CD14-positive monocyte (primary cell): ENCODE measurements at regions not wholly inside any gene's neighbourhood (a gene's known extent, or its start where the extent isn't known, plus 50 kb on each side); places are given as distances from the start of the nearest gene placed in this dataset.

Experiments used
- DNase-seq, 3 donors: peaks; one replicate each; pipeline ENCODE4 v3.0.0-alpha.2; 2011 to 2022
- H2AFZ ChIP-seq: 2 replicates; pipeline ENCODE4 v1.6.0; 2012; ENCODE audit warnings: mild to moderate bottlenecking, low read depth, low read length, inconsistent platforms; ENCODE audit not compliant: insufficient read depth, poor library complexity, severe bottlenecking
- H3K27ac ChIP-seq, 2 donors: 1 replicate in 1 of 2; 2 replicates in 1 of 2; pipeline ENCODE4 v1.5.1; 2012 to 2013; ENCODE audit warnings: low read length in 2 of 2, control low read depth in 1 of 2, inconsistent platforms in 1 of 2, low read depth in 1 of 2, mild to moderate bottlenecking in 1 of 2
- H3K27me3 ChIP-seq, 2 donors: one replicate each; pipeline versions ENCODE4 v1.6.0 to v1.6.1; 2011 to 2013; ENCODE audit warnings: low read length in 2 of 2; ENCODE audit not compliant: control insufficient read depth in 2 of 2, insufficient read depth in 2 of 2
- H3K36me3 ChIP-seq, 2 donors: replicated peaks in 1 of 2; 1 replicate in 1 of 2; 2 replicates in 1 of 2; pipeline versions ENCODE4 v1.5.1 to v1.6.1; 2012 to 2013; ENCODE audit warnings: low read length in 2 of 2, control low read depth in 1 of 2, inconsistent platforms in 1 of 2, mild to moderate bottlenecking in 1 of 2; ENCODE audit not compliant: insufficient read depth in 2 of 2, control insufficient read depth in 1 of 2
- H3K4me1 ChIP-seq, 2 donors: 1 replicate in 1 of 2; 2 replicates in 1 of 2; pipeline versions ENCODE4 v1.5.1 to v1.6.1; 2012 to 2013; ENCODE audit warnings: low read length in 2 of 2, control low read depth in 1 of 2, inconsistent platforms in 1 of 2, mild to moderate bottlenecking in 1 of 2, moderate library complexity in 1 of 2; ENCODE audit not compliant: insufficient read depth in 2 of 2, control insufficient read depth in 1 of 2
- H3K4me2 ChIP-seq: replicated peaks from 2 replicates; pipeline ENCODE3; 2012; ENCODE audit warnings: low read length, moderate library complexity, mild to moderate bottlenecking; ENCODE audit not compliant: poor library complexity, severe bottlenecking; ENCODE audit errors: extremely low read depth
- H3K4me3 ChIP-seq, 3 experiments: fragments of 200-600 bp in 1 of 3; sonication (generic) in 1 of 3; replicated peaks in 1 of 3; 1 replicate in 2 of 3; 2 replicates in 1 of 3; pipeline ENCODE4 v1.5.1; 2011 to 2013; ENCODE audit warnings: low read length in 3 of 3, mild to moderate bottlenecking in 3 of 3, control low read depth in 2 of 3, low read depth in 2 of 3, inconsistent platforms in 1 of 3, moderate library complexity in 1 of 3
- H3K79me2 ChIP-seq: 2 replicates; pipeline ENCODE4 v1.6.0; 2012; ENCODE audit warnings: mild to moderate bottlenecking, control low read depth, inconsistent platforms, low read length, moderate library complexity; ENCODE audit not compliant: insufficient read depth
- H3K9ac ChIP-seq: 2 replicates; pipeline ENCODE4 v1.6.0; 2017; ENCODE audit warnings: low read length, mild to moderate bottlenecking; ENCODE audit not compliant: insufficient read depth, poor library complexity, severe bottlenecking
- H3K9me3 ChIP-seq, 2 donors: replicated peaks in 1 of 2; 1 replicate in 1 of 2; 2 replicates in 1 of 2; pipeline versions ENCODE4 v1.5.1 to v1.6.1; 2012 to 2013; ENCODE audit warnings: low read length in 2 of 2, control low read depth in 1 of 2; ENCODE audit not compliant: control insufficient read depth in 1 of 2, insufficient read depth in 1 of 2
- H4K20me1 ChIP-seq: 2 replicates; pipeline ENCODE4 v1.6.0; 2012; ENCODE audit warnings: mild to moderate bottlenecking, low read length, control low read depth, moderate library complexity; ENCODE audit not compliant: insufficient read depth
- H3K27ac Mint-ChIP-seq, 7 donors: one replicate each; pipeline ENCODE4 v1.8.0; 2020; ENCODE audit warnings: mild to moderate bottlenecking in 7 of 7, mixed read lengths in 7 of 7, moderate library complexity in 6 of 7, inconsistent platforms in 2 of 7
- H3K27me3 Mint-ChIP-seq, 3 donors: one replicate each; pipeline ENCODE4 v1.8.0; 2021 to 2022; ENCODE audit warnings: low read depth in 3 of 3, mild to moderate bottlenecking in 3 of 3, mixed read lengths in 3 of 3, moderate library complexity in 3 of 3, inconsistent platforms in 1 of 3
- H3K36me3 Mint-ChIP-seq, 2 donors: one replicate each; pipeline ENCODE4 v1.8.0; 2020; ENCODE audit warnings: mixed read lengths in 2 of 2, inconsistent platforms in 1 of 2, mild to moderate bottlenecking in 1 of 2
- H3K4me1 Mint-ChIP-seq: one replicate; pipeline ENCODE4 v1.8.0; 2020; ENCODE audit warnings: mild to moderate bottlenecking, mixed read lengths
- H3K4me3 Mint-ChIP-seq, 2 donors: one replicate each; pipeline ENCODE4 v1.8.0; 2020; ENCODE audit warnings: mild to moderate bottlenecking in 2 of 2, mixed read lengths in 2 of 2, moderate library complexity in 1 of 2
- H3K9me3 Mint-ChIP-seq, 7 donors: one replicate each; pipeline ENCODE4 v1.8.0; 2020 to 2022; ENCODE audit warnings: mixed read lengths in 7 of 7, mild to moderate bottlenecking in 6 of 7, moderate library complexity in 6 of 7, inconsistent platforms in 2 of 7
- CTCF ChIP-seq: fragments of 200-600 bp; IDR thresholded peaks from one replicate; pipeline ENCODE4 v1.8.0; 2022; ENCODE audit warnings: antibody characterized with exemption, mild to moderate bottlenecking
- WGBS: methylation state at CpG from one replicate; pipeline ENCODE4 v1.1.5; 2013; ENCODE audit warnings: missing lambda C conversion rate; ENCODE audit not compliant: insufficient coverage; 5-methylcytosine and 5-hydroxymethylcytosine counted together
- intact Hi-C, 2 donors: fragments of 100-400 bp; cut with micrococcal nuclease; formaldehyde crosslinking; loops; one replicate each; pipeline versions ENCODE4 v1.15.0 to v1.15.1; 2023

DNA sequence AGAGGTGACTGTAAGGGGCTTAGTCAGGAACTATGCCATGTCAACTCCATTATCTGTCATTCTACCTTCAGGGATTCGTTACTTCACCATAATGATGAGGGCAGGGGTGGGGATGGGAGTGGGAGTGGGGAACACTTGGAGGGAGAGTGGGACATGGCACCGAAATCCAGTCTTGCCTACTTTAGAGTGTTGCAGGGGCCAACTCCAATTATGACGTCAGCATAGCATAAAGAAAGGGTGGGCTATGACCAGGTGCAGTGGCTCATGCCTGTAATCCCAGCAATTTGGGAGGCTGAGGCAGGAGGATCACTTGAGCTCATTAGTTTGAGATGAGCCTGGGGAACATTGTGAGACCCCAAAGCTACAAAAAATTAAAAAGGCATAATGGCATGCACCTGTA lies 512.2 kb downstream of the GATA3 start:
- Mint-ChIP-seq H3K27me3 (no peaks in the 10 kb centered on the region), H3K4me1 (no peaks in the 10 kb centered on the region), H3K36me3 (no peaks in the 10 kb centered on the region), H3K27ac (no peak overlapping the region), H3K4me3 (no peak overlapping the region), H3K9me3 (peaks cover 5 to 22% (median 10%) of the 10 kb centered on the region in 7 donors)
- no peaks in the 10 kb centered on the region for H4K20me1 ChIP-seq
- no peak overlapping the region for H3K27ac ChIP-seq
- H3K27me3 ChIP-seq = no peaks in the 10 kb centered on the region
- no peak for DNase-seq
- H3K9ac ChIP-seq = no peak overlapping the region
- peaks cover 10 to 12% of the 10 kb centered on the region in 2 donors for H3K9me3 ChIP-seq
- no peak for TF ChIP-seq CTCF
- intact Hi-C loops = no loop called here
- H2AFZ ChIP-seq = no peak overlapping the region
- no peak overlapping the region for H3K4me3 ChIP-seq
- no peak overlapping the region for H3K4me2 ChIP-seq
- no peaks in the 10 kb centered on the region for H3K36me3 ChIP-seq
- no peaks in the 10 kb centered on the region for H3K79me2 ChIP-seq
- 95% methylated on average over 2 of the region's 3 CpGs for WGBS
- no peaks in the 10 kb centered on the region for H3K4me1 ChIP-seq

- H3K4me3 ChIP-seq = no peak overlapping the region
- no peak overlapping the region for H3K9ac ChIP-seq
- peaks cover 10 to 12% of the 10 kb centered on the region in 2 donors for H3K9me3 ChIP-seq
- Mint-ChIP-seq H3K36me3 (no peaks in the 10 kb centered on the region), H3K4me3 (no peak overlapping the region), H3K27ac (no peak overlapping the region), H3K9me3 (peaks cover 3 to 19% (median 10%) of the 10 kb centered on the region in 7 donors), H3K4me1 (no peaks in the 10 kb centered on the region), H3K27me3 (no peaks in the 10 kb centered on the region)
- H2AFZ ChIP-seq = no peak overlapping the region
- no peak for TF ChIP-seq CTCF
- no peaks in the 10 kb centered on the region for H3K36me3 ChIP-seq
- intact Hi-C loops = no loop called here
- H3K79me2 ChIP-seq = no peaks in the 10 kb centered on the region
- H3K27ac ChIP-seq = no peak overlapping the region
- no peak for DNase-seq
- H3K4me1 ChIP-seq = no peaks in the 10 kb centered on the region
- 100% methylated on average over 1 of the region's 4 CpGs for WGBS
- H3K27me3 ChIP-seq = no peaks in the 10 kb centered on the region
- no peak overlapping the region for H3K4me2 ChIP-seq
- no peaks in the 10 kb centered on the region for H4K20me1 ChIP-seq
Observed at GRCh38 chr10:8568401-8568800, 513.9 kb downstream of the GATA3 start.
